HEK293 (cell line): ENCODE measurements at regions not wholly inside any gene's neighbourhood (a gene's known extent, or its start where the extent isn't known, plus 50 kb on each side); places are given as distances from the start of the nearest gene placed in this dataset.

ENCODE experiments used
- CTCF ChIA-PET: fragments of 350-600 bp; formaldehyde crosslinking; extraction: SDS; loops from one replicate; lab custom pipeline; 2021; ENCODE audit warnings: antibody characterized with exemption; lab: Yijun Ruan, JAX
- POLR2A ChIA-PET: fragments of 300-600 bp; formaldehyde crosslinking; extraction: SDS; loops from one replicate; lab custom pipeline; 2020; ENCODE audit warnings: antibody characterized with exemption, inconsistent platforms; lab: Yijun Ruan, JAX
- H3K27ac ChIP-seq: fragments of 200-500 bp; sonication (Bioruptor generic); 2 replicates; pipeline ENCODE4 v1.5.1; 2014; ENCODE audit warnings: low read depth, low read length, control low read depth, inconsistent platforms; ENCODE audit errors: extremely low read depth
- H3K36me3 ChIP-seq, 2 experiments: fragments of 200-500 bp in 1 of 2; sonication (Bioruptor generic) in 1 of 2; 1 replicate in 1 of 2; 2 replicates in 1 of 2; pipeline ENCODE4 v1.5.1; 2014 to 2017; ENCODE audit warnings: inconsistent platforms in 2 of 2, low read length in 2 of 2; ENCODE audit not compliant: control insufficient read depth in 2 of 2, insufficient read depth in 1 of 2
- H3K4me1 ChIP-seq: fragments of 200-500 bp; sonication (Bioruptor generic); 2 replicates; pipeline ENCODE4 v1.5.1; 2014; ENCODE audit warnings: mild to moderate bottlenecking, low read length, inconsistent platforms; ENCODE audit not compliant: control insufficient read depth, insufficient read depth
- H3K4me3 ChIP-seq: 2 replicates; pipeline ENCODE4 v1.5.1; 2011; ENCODE audit warnings: low read depth, mild to moderate bottlenecking, control low read depth, low read length, moderate library complexity
- H3K9me3 ChIP-seq: fragments of 200-500 bp; sonication (Bioruptor generic); 2 replicates; pipeline ENCODE4 v1.5.1; 2014; ENCODE audit warnings: low read depth, low read length, inconsistent platforms; ENCODE audit not compliant: control insufficient read depth, insufficient read depth
- MZF1 ChIP-seq: fragments of 450-650 bp; formaldehyde crosslinking; IDR thresholded peaks from 2 replicates; pipeline ENCODE4 v1.5.1; 2017; ENCODE audit warnings: missing biosample characterization, missing genetic modification characterization, borderline replicate concordance
- REST ChIP-seq: fragments of 450-650 bp; formaldehyde crosslinking; IDR thresholded peaks from 2 replicates; pipeline ENCODE4 v1.5.1; 2016; ENCODE audit warnings: missing biosample characterization, missing genetic modification characterization
- SCRT1 ChIP-seq: fragments of 450-650 bp; formaldehyde crosslinking; IDR thresholded peaks from 2 replicates; pipeline ENCODE4 v1.5.1; 2016; ENCODE audit warnings: missing biosample characterization, missing genetic modification characterization, borderline replicate concordance
- SP2 ChIP-seq: fragments of 450-650 bp; formaldehyde crosslinking; IDR thresholded peaks from 2 replicates; pipeline ENCODE4 v1.5.1; 2016; ENCODE audit warnings: missing biosample characterization, missing genetic modification characterization
- TRIM28 ChIP-seq: IDR thresholded peaks from 2 replicates; pipeline ENCODE4 v1.6.1; 2011; ENCODE audit warnings: low read length, control low read depth, borderline replicate concordance
- WT1 ChIP-seq: fragments of 450-650 bp; formaldehyde crosslinking; IDR thresholded peaks from 2 replicates; pipeline ENCODE4 v1.5.1; 2016; ENCODE audit warnings: missing biosample characterization, missing genetic modification characterization
- YY1 ChIP-seq: fragments of 450-650 bp; formaldehyde crosslinking; IDR thresholded peaks from 2 replicates; pipeline ENCODE4 v1.5.1; 2018; ENCODE audit warnings: missing biosample characterization, missing genetic modification characterization
- ZBTB8A ChIP-seq: fragments of 450-650 bp; formaldehyde crosslinking; IDR thresholded peaks from 2 replicates; pipeline ENCODE4 v1.5.1; 2016; ENCODE audit warnings: missing biosample characterization, missing genetic modification characterization
- ZIC2 ChIP-seq: fragments of 450-650 bp; formaldehyde crosslinking; IDR thresholded peaks from 2 replicates; pipeline ENCODE4 v1.5.1; 2016; ENCODE audit warnings: missing biosample characterization, missing genetic modification characterization
- ZNF121 ChIP-seq: fragments of 450-650 bp; formaldehyde crosslinking; IDR thresholded peaks from 2 replicates; pipeline ENCODE4 v1.5.1; 2016; ENCODE audit warnings: missing biosample characterization, missing genetic modification characterization
- ZNF133 ChIP-seq: fragments of 450-650 bp; formaldehyde crosslinking; IDR thresholded peaks from 2 replicates; pipeline ENCODE4 v1.5.1; 2016; ENCODE audit warnings: missing biosample characterization, missing genetic modification characterization
- ZNF155 ChIP-seq: fragments of 450-650 bp; formaldehyde crosslinking; IDR thresholded peaks from 2 replicates; pipeline ENCODE4 v1.5.1; 2016; ENCODE audit warnings: missing biosample characterization, missing genetic modification characterization
- ZNF174 ChIP-seq: fragments of 450-650 bp; formaldehyde crosslinking; IDR thresholded peaks from 2 replicates; pipeline ENCODE4 v1.5.0; 2017; ENCODE audit warnings: missing biosample characterization, mild to moderate bottlenecking, missing genetic modification characterization
- ZNF2 ChIP-seq: fragments of 450-650 bp; formaldehyde crosslinking; IDR thresholded peaks from 2 replicates; pipeline ENCODE4 v1.5.1; 2016; ENCODE audit warnings: missing biosample characterization, missing genetic modification characterization
- ZNF24 ChIP-seq: fragments of 450-650 bp; formaldehyde crosslinking; IDR thresholded peaks from 2 replicates; pipeline ENCODE4 v1.5.1; 2016; ENCODE audit warnings: missing biosample characterization, missing genetic modification characterization
- ZNF302 ChIP-seq: fragments of 450-650 bp; formaldehyde crosslinking; IDR thresholded peaks from 2 replicates; pipeline ENCODE4 v1.5.1; 2016; ENCODE audit warnings: missing biosample characterization, missing genetic modification characterization, low read depth
- ZNF311 ChIP-seq: fragments of 450-650 bp; formaldehyde crosslinking; IDR thresholded peaks from 2 replicates; pipeline ENCODE4 v1.5.1; 2017; ENCODE audit warnings: missing biosample characterization, missing genetic modification characterization, borderline replicate concordance
- ZNF473 ChIP-seq: fragments of 450-650 bp; formaldehyde crosslinking; IDR thresholded peaks from 2 replicates; pipeline ENCODE4 v1.5.1; 2017; ENCODE audit warnings: missing biosample characterization, missing genetic modification characterization
- ZNF501 ChIP-seq: fragments of 450-650 bp; formaldehyde crosslinking; IDR thresholded peaks from 2 replicates; pipeline ENCODE4 v1.5.1; 2016; ENCODE audit warnings: missing biosample characterization, missing genetic modification characterization
- ZNF555 ChIP-seq: fragments of 450-650 bp; formaldehyde crosslinking; conservative IDR thresholded peaks from 2 replicates; pipeline ENCODE4 v1.5.1; 2017; ENCODE audit warnings: missing biosample characterization, mild to moderate bottlenecking, missing genetic modification characterization, inconsistent platforms
- ZNF558 ChIP-seq: fragments of 450-650 bp; formaldehyde crosslinking; IDR thresholded peaks from 2 replicates; pipeline ENCODE4 v1.5.1; 2016; ENCODE audit warnings: missing biosample characterization, missing genetic modification characterization
- ZNF585B ChIP-seq: fragments of 450-650 bp; formaldehyde crosslinking; IDR thresholded peaks from 2 replicates; pipeline ENCODE4 v1.5.1; 2016; ENCODE audit warnings: missing biosample characterization, missing genetic modification characterization
- ZNF600 ChIP-seq: fragments of 450-650 bp; formaldehyde crosslinking; IDR thresholded peaks from 2 replicates; pipeline ENCODE4 v1.5.1; 2016; ENCODE audit warnings: missing biosample characterization, missing genetic modification characterization
- ZNF623 ChIP-seq: fragments of 450-650 bp; formaldehyde crosslinking; IDR thresholded peaks from 2 replicates; pipeline ENCODE4 v1.5.1; 2016; ENCODE audit warnings: missing biosample characterization, missing genetic modification characterization
- TF ChIP-seq, protein P1 (sequence below): fragments of 450-650 bp; formaldehyde crosslinking; IDR thresholded peaks from 2 replicates; pipeline ENCODE4 v1.5.1; 2017; ENCODE audit warnings: missing biosample characterization, missing genetic modification characterization

GRCh38 chr11:23564370-23564769 lies 704.1 kb upstream of the CCDC179 start:
- no peak overlapping the region for H3K27ac ChIP-seq
- no peak for TF ChIP-seq ZNF501 (tag by site-specific recombination)
- TF ChIP-seq MZF1, result no peak
- no peak for TF ChIP-seq SCRT1 (tag by site-specific recombination)
- TF ChIP-seq ZNF302, result no peak
- TF ChIP-seq WT1, result no peak
- no peak for TF ChIP-seq ZNF473 (tag by site-specific recombination)
- TF ChIP-seq YY1 (tag by site-specific recombination), result no peak
- TF ChIP-seq ZNF2, result no peak
- TF ChIP-seq TRIM28, result no peak
- no peak for TF ChIP-seq SP2 (tag by site-specific recombination)
- TF ChIP-seq ZNF174 (tag by site-specific recombination), result no peak
- no peak for TF ChIP-seq ZNF121 (tag by site-specific recombination)
- TF ChIP-seq, all 188 proteins: peak for 0
- Histone ChIP-seq H3K4me3 (no peak overlapping the region), H3K9me3 (no peaks in the 10 kb centered on the region), H3K4me1 (no peaks in the 10 kb centered on the region), H3K36me3 (no peaks in the 10 kb centered on the region)
- ChIA-PET POLR2A (no interaction called here), CTCF (no interaction called here)

GRCh38 chr11:23569134-23569533 lies 708.9 kb upstream of the CCDC179 start:
- Histone ChIP-seq H3K4me1 (no peaks in the 10 kb centered on the region), H3K4me3 (no peak overlapping the region), H3K27ac (no peak overlapping the region), H3K9me3 (no peaks in the 10 kb centered on the region), H3K36me3 (no peaks in the 10 kb centered on the region)
- TF ChIP-seq ZNF133 (no peak), ZNF24 (tag by site-specific recombination) (no peak), ZNF555 (tag by site-specific recombination) (no peak), ZBTB8A (tag by site-specific recombination) (no peak), TRIM28 (no peak), ZNF600 (tag by site-specific recombination) (no peak), ZNF155 (tag by site-specific recombination) (no peak), ZNF311 (no peak), ZIC2 (tag by site-specific recombination) (no peak), ZNF585B (tag by site-specific recombination) (no peak), ZNF623 (tag by site-specific recombination) (no peak), REST (tag by site-specific recombination) (no peak), ZNF558 (tag by site-specific recombination) (no peak)
- TF ChIP-seq, protein P1, sequence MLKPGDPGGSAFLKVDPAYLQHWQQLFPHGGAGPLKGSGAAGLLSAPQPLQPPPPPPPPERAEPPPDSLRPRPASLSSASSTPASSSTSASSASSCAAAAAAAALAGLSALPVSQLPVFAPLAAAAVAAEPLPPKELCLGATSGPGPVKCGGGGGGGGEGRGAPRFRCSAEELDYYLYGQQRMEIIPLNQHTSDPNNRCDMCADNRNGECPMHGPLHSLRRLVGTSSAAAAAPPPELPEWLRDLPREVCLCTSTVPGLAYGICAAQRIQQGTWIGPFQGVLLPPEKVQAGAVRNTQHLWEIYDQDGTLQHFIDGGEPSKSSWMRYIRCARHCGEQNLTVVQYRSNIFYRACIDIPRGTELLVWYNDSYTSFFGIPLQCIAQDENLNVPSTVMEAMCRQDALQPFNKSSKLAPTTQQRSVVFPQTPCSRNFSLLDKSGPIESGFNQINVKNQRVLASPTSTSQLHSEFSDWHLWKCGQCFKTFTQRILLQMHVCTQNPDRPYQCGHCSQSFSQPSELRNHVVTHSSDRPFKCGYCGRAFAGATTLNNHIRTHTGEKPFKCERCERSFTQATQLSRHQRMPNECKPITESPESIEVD (tag by site-specific recombination), result no peak
- POLR2A ChIA-PET, result no interaction called here
- CTCF ChIA-PET, result no interaction called here
